ENCODE measurements at regions not wholly inside any gene's neighbourhood (a gene's known extent, or its start where the extent isn't known, plus 50 kb on each side); places are given as distances from the start of the nearest gene placed in this dataset.

- TF ChIP-seq CTCF (conservative IDR thresholded peaks at IDR 0.05; ENCODE audit: control insufficient read depth, insufficient read depth, low read depth, low read length), result no peak
- DNase-seq (ENCODE audit: low read depth), result no peak
- no peak overlapping the region for H3K4me3 ChIP-seq (ENCODE audit: control insufficient read depth, low read depth, low read length)
These were observed 933.0 kb upstream of the LCORL start for GRCh38 chr4:18954538-18954937.

GRCh38 chr4:18953613-18954012, 932.1 kb upstream of the LCORL start:
- TF ChIP-seq CTCF (conservative IDR thresholded peaks at IDR 0.05; ENCODE audit: control insufficient read depth, insufficient read depth, low read depth, low read length), result no peak
- H3K4me3 ChIP-seq (ENCODE audit: control insufficient read depth, low read depth, low read length), result no peak overlapping the region
- DNase-seq (ENCODE audit: low read depth), result no peak

GRCh38 chr4:18945464-18945863, 923.9 kb upstream of the LCORL start:
- no peak for TF ChIP-seq CTCF (conservative IDR thresholded peaks at IDR 0.05; ENCODE audit: control insufficient read depth, insufficient read depth, low read depth, low read length)
- H3K4me3 ChIP-seq (ENCODE audit: control insufficient read depth, low read depth, low read length), result no peak overlapping the region
- no peak for DNase-seq (ENCODE audit: low read depth)

GRCh38 chr4:18942874-18943273, 921.3 kb upstream of the LCORL start:
- no peak overlapping the region for H3K4me3 ChIP-seq (ENCODE audit: control insufficient read depth, low read depth, low read length)
- DNase-seq (ENCODE audit: low read depth), result no peak
- TF ChIP-seq CTCF (conservative IDR thresholded peaks at IDR 0.05; ENCODE audit: control insufficient read depth, insufficient read depth, low read depth, low read length), result no peak

- no peak for DNase-seq (ENCODE audit: low read depth)
- no peak overlapping the region for H3K4me3 ChIP-seq (ENCODE audit: control insufficient read depth, low read depth, low read length)
- TF ChIP-seq CTCF (conservative IDR thresholded peaks at IDR 0.05; ENCODE audit: control insufficient read depth, insufficient read depth, low read depth, low read length), result no peak
These were observed 917.0 kb upstream of the LCORL start for GRCh38 chr4:18938343-18939099.

- DNase-seq (ENCODE audit: low read depth), result no peak
- H3K4me3 ChIP-seq (ENCODE audit: control insufficient read depth, low read depth, low read length), result no peak overlapping the region
- TF ChIP-seq CTCF (conservative IDR thresholded peaks at IDR 0.05; ENCODE audit: control insufficient read depth, insufficient read depth, low read depth, low read length), result no peak
These were observed 916.2 kb upstream of the LCORL start for GRCh38 chr4:18937746-18938145.
